ENCODE measurements at regions not wholly inside any gene's neighbourhood (a gene's known extent, or its start where the extent isn't known, plus 50 kb on each side); places are given as distances from the start of the nearest gene placed in this dataset.

- TF ChIP-seq CTCF (IDR thresholded peaks at IDR 0.05) (no peak), REST (IDR thresholded peaks at IDR 0.05; ENCODE audit: insufficient read depth in 1 of 2, low read depth in 2 of 2, low read length in 1 of 2) (no peak), POLR2AphosphoS5 (IDR thresholded peaks at IDR 0.05; ENCODE audit: low read depth, low read length) (no peak), TCF7L2 (IDR thresholded peaks at IDR 0.05; ENCODE audit: low read depth, low read length) (no peak), SIN3A (IDR thresholded peaks at IDR 0.05; ENCODE audit: borderline replicate concordance, insufficient read depth, low read depth, low read length) (no peak)
These were observed 1003.9 kb downstream of the FLRT2 start for GRCh38 chr14:86533834-86534233.

All from Panc1 (cell line).